Breast epithelium (tissue), 4 donors: ENCODE measurements at regions not wholly inside any gene's neighbourhood (a gene's known extent, or its start where the extent isn't known, plus 50 kb on each side); places are given as distances from the start of the nearest gene placed in this dataset.

Source experiments
- DNase-seq, 2 donors: peaks; one replicate each; pipeline ENCODE4 v3.0.0-alpha.2; 2019; ENCODE audit warnings: low spot score in 2 of 2
- H3K27ac ChIP-seq, 2 donors: fragments of 200-600 bp; sonication (generic) in 1 of 2; one replicate each; pipeline ENCODE4 v1.5.1; 2016 to 2019; ENCODE audit warnings: mild to moderate bottlenecking in 1 of 2
- H3K27me3 ChIP-seq, 2 donors: fragments of 200-600 bp; sonication (generic) in 1 of 2; one replicate each; pipeline versions ENCODE4 v1.5.1 to v1.6.0; 2017 to 2019; ENCODE audit warnings: control low read depth in 1 of 2, mild to moderate bottlenecking in 1 of 2
- H3K36me3 ChIP-seq: fragments of 200-600 bp; one replicate; pipeline ENCODE4 v1.5.1; 2019
- H3K4me1 ChIP-seq, 2 donors: fragments of 200-600 bp; sonication (generic); one replicate each; pipeline ENCODE4 v1.5.1; 2016 to 2019; ENCODE audit warnings: control low read depth in 1 of 2
- H3K4me3 ChIP-seq, 3 donors: fragments of 200-600 bp; sonication (generic); 1 replicate in 2 of 3; 2 replicates in 1 of 3; pipeline ENCODE4 v1.5.1; 2016 to 2019; ENCODE audit warnings: mild to moderate bottlenecking in 3 of 3, moderate library complexity in 2 of 3
- H3K9me3 ChIP-seq, 2 donors: fragments of 200-600 bp; sonication (generic) in 1 of 2; one replicate each; pipeline ENCODE4 v1.5.1; 2016 to 2019; ENCODE audit warnings: control low read depth in 1 of 2
- CTCF ChIP-seq, 3 donors: fragments of 450-650 bp; IDR thresholded peaks; one replicate each; pipeline ENCODE4 v1.5.1; 2016 to 2017; ENCODE audit warnings: antibody characterized with exemption in 3 of 3, mild to moderate bottlenecking in 3 of 3, moderate library complexity in 3 of 3
- POLR2A ChIP-seq: fragments of 450-650 bp; IDR thresholded peaks from one replicate; pipeline ENCODE4 v1.6.1; 2016; ENCODE audit warnings: antibody characterized with exemption, mild to moderate bottlenecking, moderate library complexity
- POLR2AphosphoS5 ChIP-seq, 3 donors: sonication (generic); formaldehyde crosslinking; IDR thresholded peaks; one replicate each; pipeline ENCODE4 v1.6.1; 2017; ENCODE audit warnings: antibody characterized with exemption in 3 of 3
- intact Hi-C: fragments of 100-400 bp; cut with DNase I; formaldehyde crosslinking; loops from one replicate; pipeline ENCODE4 v1.15.1; 2023; ENCODE audit warnings: low total_unique reads

- Histone ChIP-seq H3K4me3 (no peak overlapping the region), H3K27ac (no peak overlapping the region), H3K27me3 (peaks cover 0 to 22% of the 10 kb centered on the region in 2 donors), H3K9me3 (peaks cover 3 to 42% of the 10 kb centered on the region in 2 donors), H3K36me3 (no peaks in the 10 kb centered on the region), H3K4me1 (no peaks in the 10 kb centered on the region)
- intact Hi-C loops: no loop called here
- no peak for DNase-seq
- TF ChIP-seq CTCF (IDR thresholded peaks at IDR 0.05) (no peak), POLR2AphosphoS5 (IDR thresholded peaks at IDR 0.05) (no peak), POLR2A (no peak)
Observed at GRCh38 chrX:76029385-76029784, 143.5 kb upstream of the PBDC1 start.

GRCh38 chrX:76064825-76065224 is 108.0 kb upstream of the PBDC1 start:
- peaks cover 7 to 42% of the 10 kb centered on the region in 2 donors for H3K9me3 ChIP-seq
- H3K27me3 ChIP-seq: peaks cover 0 to 22% of the 10 kb centered on the region in 2 donors
- TF ChIP-seq CTCF (IDR thresholded peaks at IDR 0.05) (no peak), POLR2AphosphoS5 (IDR thresholded peaks at IDR 0.05) (no peak), POLR2A (no peak)
- no peaks in the 10 kb centered on the region for H3K36me3 ChIP-seq
- no peaks in the 10 kb centered on the region for H3K4me1 ChIP-seq
- no peak overlapping the region for H3K27ac ChIP-seq
- no peak overlapping the region for H3K4me3 ChIP-seq
- no peak for DNase-seq
- intact Hi-C loops: no loop called here

- Histone ChIP-seq H3K4me3 (no peak overlapping the region), H3K27ac (no peak overlapping the region), H3K4me1 (no peaks in the 10 kb centered on the region), H3K36me3 (no peaks in the 10 kb centered on the region), H3K27me3 (peaks cover 0 to 25% of the 10 kb centered on the region in 2 donors), H3K9me3 (peaks cover 0 to 12% of the 10 kb centered on the region in 2 donors)
- no peak for DNase-seq
- intact Hi-C loops: no loop called here
- no peak for TF ChIP-seq POLR2AphosphoS5 (IDR thresholded peaks at IDR 0.05)
- TF ChIP-seq POLR2A: no peak
- no peak for TF ChIP-seq CTCF (IDR thresholded peaks at IDR 0.05)
Observed at GRCh38 chrX:76076124-76076523, 96.7 kb upstream of the PBDC1 start.

GRCh38 chrX:76109654-76110053 is 63.2 kb upstream of the PBDC1 start:
- H3K9me3 ChIP-seq: no peaks in the 10 kb centered on the region
- TF ChIP-seq CTCF (IDR thresholded peaks at IDR 0.05): no peak
- TF ChIP-seq POLR2A: no peak
- no peak for TF ChIP-seq POLR2AphosphoS5 (IDR thresholded peaks at IDR 0.05)
- no peak overlapping the region for H3K4me3 ChIP-seq
- no peaks in the 10 kb centered on the region for H3K36me3 ChIP-seq
- H3K27me3 ChIP-seq: peaks cover 0 to 37% of the 10 kb centered on the region in 2 donors
- DNase-seq: no peak
- no peaks in the 10 kb centered on the region for H3K4me1 ChIP-seq
- H3K27ac ChIP-seq: no peak overlapping the region
- intact Hi-C loops: no loop called here
